PFSK-1 (cell line): ENCODE measurements at regions not wholly inside any gene's neighbourhood (a gene's known extent, or its start where the extent isn't known, plus 50 kb on each side); places are given as distances from the start of the nearest gene placed in this dataset.

Experiments used
- FOXP2 ChIP-seq: optimal IDR thresholded peaks from 2 replicates; pipeline ENCODE3; 2011; ENCODE audit warnings: borderline replicate concordance, control low read depth, inconsistent platforms; ENCODE audit not compliant: insufficient read depth; ENCODE audit errors: extremely low read length, extremely low read depth
- POLR2AphosphoS5 ChIP-seq: IDR thresholded peaks from 2 replicates; pipeline ENCODE4 v1.6.1; 2012; ENCODE audit warnings: low read depth, mild to moderate bottlenecking, control low read depth, low read length, moderate library complexity
- REST ChIP-seq, 2 experiments: IDR thresholded peaks; 2 replicates each; pipeline versions ENCODE4 v1.6.1 to v1.8.0; 2011 to 2012; ENCODE audit warnings: low read depth in 2 of 2, low read length in 2 of 2, control low read depth in 1 of 2, inconsistent platforms in 1 of 2, mild to moderate bottlenecking in 1 of 2, moderate library complexity in 1 of 2; ENCODE audit not compliant: insufficient read depth in 1 of 2
- SIN3A ChIP-seq: IDR thresholded peaks from 2 replicates; pipeline ENCODE4 v1.6.1; 2012; ENCODE audit warnings: mild to moderate bottlenecking, low read length, moderate library complexity, borderline replicate concordance; ENCODE audit not compliant: insufficient read depth
- TAF1 ChIP-seq: IDR thresholded peaks from 2 replicates; pipeline ENCODE4 v1.6.1; 2012; ENCODE audit warnings: low read length, control low read depth, borderline replicate concordance; ENCODE audit not compliant: insufficient read depth

- no peak for TF ChIP-seq FOXP2
Measured at GRCh38 chr5:58264276-58264675, 195.6 kb downstream of the PLK2 start.

DNA sequence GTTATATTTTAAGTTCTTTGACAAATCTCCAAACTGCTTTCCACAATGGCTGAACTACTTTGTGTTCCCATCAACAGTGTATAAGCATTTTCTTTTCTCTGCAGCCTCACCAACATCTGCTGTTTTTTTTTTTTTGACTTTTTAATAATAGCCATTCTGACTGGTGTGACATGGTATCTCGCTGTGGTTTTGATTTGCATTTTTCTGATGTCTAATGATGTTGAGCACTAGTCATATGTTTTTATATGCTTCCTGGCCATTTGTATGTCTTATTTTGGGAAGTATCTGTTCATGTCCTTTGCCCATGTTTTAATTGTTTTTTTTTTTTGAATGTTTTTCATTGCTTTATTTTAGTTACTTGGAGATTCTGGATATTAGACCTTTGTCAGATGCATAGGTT is 196.6 kb downstream of the PLK2 start:
- no peak for TF ChIP-seq POLR2AphosphoS5
- TF ChIP-seq TAF1 = no peak
- no peak for TF ChIP-seq REST (IDR thresholded peaks at IDR 0.05; ENCODE audit: insufficient read depth in 1 of 2, low read depth in 2 of 2, low read length in 2 of 2)
- TF ChIP-seq FOXP2 = no peak
- no peak for TF ChIP-seq SIN3A

DNA sequence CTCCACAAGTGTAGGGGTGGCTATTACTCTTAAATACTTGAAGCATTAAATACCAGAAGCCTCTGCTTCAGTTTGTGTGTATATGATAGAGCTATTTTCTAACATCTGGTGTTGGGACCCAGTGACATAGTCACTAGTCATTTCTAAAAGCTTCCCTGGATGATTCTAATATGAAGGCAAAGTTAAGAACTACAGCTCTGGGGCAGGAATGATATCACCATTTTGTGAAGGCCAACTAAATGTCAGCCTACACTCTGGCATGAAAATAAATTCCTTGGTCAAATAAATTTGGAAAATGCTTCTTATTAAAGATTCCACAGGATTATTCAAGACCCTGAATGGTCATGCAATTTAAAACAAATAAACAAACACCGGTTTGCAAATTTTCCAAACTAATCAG is 197.7 kb downstream of the PLK2 start:
- TF ChIP-seq POLR2AphosphoS5 = no peak
- TF ChIP-seq SIN3A = no peak
- TF ChIP-seq REST (IDR thresholded peaks at IDR 0.05; ENCODE audit: insufficient read depth in 1 of 2, low read depth in 2 of 2, low read length in 2 of 2) = no peak
- no peak for TF ChIP-seq FOXP2
- TF ChIP-seq TAF1 = no peak

DNA sequence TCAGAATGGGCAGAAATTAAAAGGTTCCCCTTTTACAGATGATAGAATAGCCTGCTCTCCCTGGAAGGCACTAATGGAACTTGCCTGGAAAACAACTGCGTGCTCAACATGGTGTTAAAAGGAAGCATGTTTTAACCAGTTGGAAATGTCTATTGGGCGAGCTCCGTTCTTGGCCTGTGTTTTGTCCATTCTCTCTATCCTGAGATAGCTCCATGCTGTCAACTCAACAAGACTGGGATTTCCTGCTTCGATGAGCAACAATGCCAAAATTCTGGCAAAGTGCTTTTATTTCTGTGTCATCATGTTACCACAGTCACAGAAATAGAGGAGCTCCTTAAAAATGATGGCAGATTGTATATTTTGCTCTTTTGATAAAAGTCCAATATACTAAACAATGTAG is 198.3 kb downstream of the PLK2 start:
- TF ChIP-seq TAF1 = no peak
- TF ChIP-seq FOXP2 = no peak
- TF ChIP-seq POLR2AphosphoS5 = no peak
- no peak for TF ChIP-seq REST (IDR thresholded peaks at IDR 0.05; ENCODE audit: insufficient read depth in 1 of 2, low read depth in 2 of 2, low read length in 2 of 2)
- no peak for TF ChIP-seq SIN3A

DNA sequence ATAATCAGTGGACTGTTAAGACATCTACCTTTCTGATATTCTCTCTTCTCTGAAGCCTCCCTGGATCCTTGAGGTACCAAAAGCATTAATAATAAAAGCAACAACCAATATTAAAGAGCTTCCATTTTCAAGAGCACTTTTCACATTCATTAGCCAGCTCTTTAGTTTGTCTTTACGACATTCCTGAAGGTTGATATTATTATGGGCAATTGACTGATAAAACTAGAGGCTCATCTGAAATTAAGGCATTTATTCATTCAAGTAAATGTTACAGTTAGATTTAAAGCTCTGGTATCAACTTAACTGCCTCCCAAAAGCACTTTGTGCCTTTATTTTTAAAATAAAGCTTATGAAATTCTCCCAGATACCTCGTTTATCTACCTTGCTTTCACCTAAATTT is 199.6 kb downstream of the PLK2 start:
- no peak for TF ChIP-seq POLR2AphosphoS5

GRCh38 chr5:58259685-58260152 is 200.2 kb downstream of the PLK2 start:
- no peak for TF ChIP-seq SIN3A
- TF ChIP-seq TAF1 = no peak
- no peak for TF ChIP-seq REST (IDR thresholded peaks at IDR 0.05; ENCODE audit: insufficient read depth in 1 of 2, low read depth in 2 of 2, low read length in 2 of 2)
- TF ChIP-seq POLR2AphosphoS5 = no peak
- no peak for TF ChIP-seq FOXP2
